ENCODE measurements at regions not wholly inside any gene's neighbourhood (a gene's known extent, or its start where the extent isn't known, plus 50 kb on each side); places are given as distances from the start of the nearest gene placed in this dataset.
"Not testable (repeated sequence)": the region's sequence is repeated elsewhere in the genome, so short reads cannot be mapped to it uniquely, and the experiment has no call there.

GRCh38 chr12:124706363-124706762, 139.0 kb upstream of the NCOR2 start:
- no peak for DNase-seq

- DNase-seq: no peak
Measured at GRCh38 chr12:124705545-124706138, 138.2 kb upstream of the NCOR2 start.

DNA sequence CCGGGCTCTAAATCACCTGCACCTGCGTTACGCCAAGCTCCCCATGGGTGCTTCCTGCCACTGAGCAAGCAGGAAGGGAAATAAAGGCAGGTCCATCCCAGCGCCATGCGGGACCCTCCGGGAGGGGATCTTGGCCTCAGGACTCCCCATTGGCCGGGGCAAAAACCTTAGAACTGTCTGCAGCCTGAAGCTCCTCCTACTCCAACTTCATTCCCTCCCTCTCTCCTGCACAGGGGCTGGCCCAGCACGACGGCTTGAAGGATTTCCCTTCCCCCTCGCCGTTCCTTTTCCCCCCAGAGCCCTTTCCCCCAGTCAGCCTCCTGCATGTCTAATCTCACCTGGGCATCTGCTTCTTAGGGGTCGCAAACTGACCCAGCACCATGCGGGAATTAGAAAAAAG, 137.2 kb upstream of the NCOR2 start:
- no peak for DNase-seq

GRCh38 chr12:124703856-124704255, 136.4 kb upstream of the NCOR2 start:
- DNase-seq: peak in 1 of 4 experiments; percentile 46

- DNase-seq: no peak
Measured at GRCh38 chr12:124702736-124703135, 135.3 kb upstream of the NCOR2 start.

- no peak for DNase-seq
Measured at GRCh38 chr12:124700810-124701592, 133.6 kb upstream of the NCOR2 start.

DNA sequence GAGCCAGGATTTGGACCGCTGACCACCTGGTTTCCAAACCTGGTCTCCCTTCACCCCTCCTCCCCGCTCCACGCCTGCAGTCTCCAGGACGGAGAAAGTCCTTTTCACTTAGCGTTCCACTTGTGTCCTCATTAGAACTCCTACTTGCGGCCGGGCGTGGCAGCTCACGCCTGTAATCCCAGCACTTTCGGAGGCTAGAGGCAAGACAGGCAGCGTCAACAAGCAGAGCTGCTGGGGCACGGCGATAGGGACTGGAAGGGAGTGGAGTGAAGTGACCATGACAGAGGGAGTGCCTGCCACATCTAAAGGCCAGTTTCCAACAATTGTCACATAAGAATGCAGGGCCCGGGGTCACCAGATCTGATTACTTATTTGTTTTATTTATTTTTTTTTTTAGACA, 132.5 kb upstream of the NCOR2 start:
- DNase-seq: no peak

GRCh38 chr12:124698998-124699305, 131.5 kb upstream of the NCOR2 start:
- DNase-seq: no peak

- no peak for DNase-seq
Measured at GRCh38 chr12:124698211-124698997, 131.0 kb upstream of the NCOR2 start.

- DNase-seq: not testable (repeated sequence)
Measured at GRCh38 chr12:124697722-124698121, 130.3 kb upstream of the NCOR2 start.

- DNase-seq: no peak
Measured at GRCh38 chr12:124696693-124697476, 129.5 kb upstream of the NCOR2 start.

GRCh38 chr12:124695861-124696260, 128.4 kb upstream of the NCOR2 start:
- DNase-seq: no peak

DNA sequence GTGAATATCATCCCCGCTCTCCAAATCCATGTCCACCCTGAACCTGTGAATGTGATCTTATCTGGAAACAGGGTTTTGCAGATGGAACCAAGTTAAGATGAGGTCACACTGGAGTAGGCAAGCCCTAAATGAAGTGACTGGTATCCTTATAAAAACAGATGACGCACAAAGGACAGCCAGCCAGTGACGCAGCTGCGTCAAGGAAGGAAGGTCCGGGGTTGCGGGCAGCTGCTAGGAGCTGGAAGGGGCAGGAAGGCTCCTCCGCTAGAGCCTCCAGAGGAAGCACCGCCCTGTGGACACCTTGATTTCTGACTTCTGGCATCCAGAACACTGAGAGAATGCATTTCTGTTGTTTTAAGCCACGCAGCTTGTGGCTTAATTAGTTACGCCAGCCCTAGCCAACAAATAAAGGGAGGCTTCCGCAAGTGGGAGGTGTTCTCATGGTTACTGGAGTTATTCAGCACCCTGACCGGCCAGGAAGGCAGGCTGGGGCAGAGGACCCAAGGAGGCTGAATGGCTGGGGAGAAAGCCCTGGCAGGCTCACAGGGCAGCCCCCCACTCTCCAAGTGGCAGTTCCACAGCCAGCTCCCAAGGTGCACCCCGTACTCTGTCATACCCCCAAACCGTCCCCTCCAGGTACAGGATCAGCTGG, 127.6 kb upstream of the NCOR2 start:
- DNase-seq: peak in 2 of 4 experiments; percentile 32 to 42

- DNase-seq: no peak
Measured at GRCh38 chr12:124694250-124694649, 126.8 kb upstream of the NCOR2 start.

- no peak for DNase-seq
Measured at GRCh38 chr12:124693111-124693723, 125.8 kb upstream of the NCOR2 start.

GRCh38 chr12:124692443-124692842, 125.0 kb upstream of the NCOR2 start:
- no peak for DNase-seq

DNA sequence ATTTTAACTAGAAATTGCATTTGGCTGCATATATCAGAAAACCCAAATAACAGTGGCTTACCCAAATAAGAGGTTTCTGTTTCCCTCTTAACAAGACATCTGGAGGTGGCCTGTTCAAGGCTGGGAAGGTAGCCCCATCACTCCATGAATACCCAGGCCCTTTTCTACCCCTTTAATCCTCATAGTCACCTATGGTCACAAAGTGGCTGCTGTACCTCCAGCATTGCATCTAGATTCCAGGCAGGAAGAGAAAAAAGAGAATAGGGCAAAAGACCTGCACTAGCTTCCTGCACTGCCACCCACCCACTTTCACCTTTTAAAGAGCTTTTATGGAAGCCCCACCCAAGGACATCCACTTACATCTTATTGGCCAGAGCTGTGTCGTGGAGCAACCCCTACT, 124.0 kb upstream of the NCOR2 start:
- no peak for DNase-seq

DNA sequence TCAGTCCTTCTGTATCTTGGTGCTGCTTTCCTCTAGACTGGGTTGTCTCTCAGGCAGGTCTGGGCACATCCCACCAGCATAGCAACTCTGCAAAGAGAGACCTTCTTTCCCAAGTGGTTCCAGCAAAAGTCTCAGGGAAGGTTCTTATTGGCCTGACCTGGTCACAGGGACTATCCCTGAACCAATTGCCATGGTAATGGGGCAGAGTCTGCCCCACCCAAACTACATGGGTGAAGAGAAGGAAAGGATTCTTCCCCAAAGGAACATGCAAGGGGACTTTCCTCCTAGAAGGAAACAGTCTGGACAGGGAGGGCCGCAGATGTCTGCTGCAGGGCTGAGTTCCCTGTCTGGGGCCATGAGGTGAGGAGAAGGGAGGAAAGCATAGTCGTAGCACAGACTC, 122.2 kb upstream of the NCOR2 start:
- peak in 3 of 4 experiments; percentile 38 to 55 (median 52) for DNase-seq

DNA sequence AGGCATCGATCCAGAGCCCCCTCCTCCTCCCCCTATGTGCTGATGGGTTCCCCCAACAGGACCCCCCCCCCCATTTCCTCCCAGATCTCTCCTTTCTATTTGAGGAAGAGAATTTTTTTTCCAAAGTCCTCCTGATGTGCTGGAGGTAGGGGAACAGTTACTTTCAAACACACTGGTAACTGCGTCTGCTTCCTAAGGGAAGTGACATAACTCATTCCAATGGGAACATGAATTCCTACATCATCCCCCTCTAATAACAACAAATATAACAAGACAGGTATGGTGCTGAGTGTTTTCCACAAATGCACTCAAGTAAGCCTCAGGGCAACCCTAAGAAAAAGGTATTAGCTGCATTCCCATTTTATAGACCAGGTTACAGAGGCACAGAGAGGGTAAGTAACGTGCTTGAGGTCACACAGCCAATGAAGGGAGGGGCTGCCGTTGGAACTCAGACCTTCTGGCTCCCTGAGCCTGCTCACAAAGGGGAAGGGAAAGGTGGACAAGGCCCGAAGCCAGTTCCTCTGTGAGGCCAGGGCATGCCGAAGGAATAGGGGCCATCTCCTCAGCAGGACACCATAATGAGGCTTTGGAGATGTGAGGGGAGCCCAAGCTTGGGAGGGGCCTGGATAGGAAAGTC, 121.1 kb upstream of the NCOR2 start:
- DNase-seq: peak in 2 of 4 experiments; percentile 42 to 49

DNA sequence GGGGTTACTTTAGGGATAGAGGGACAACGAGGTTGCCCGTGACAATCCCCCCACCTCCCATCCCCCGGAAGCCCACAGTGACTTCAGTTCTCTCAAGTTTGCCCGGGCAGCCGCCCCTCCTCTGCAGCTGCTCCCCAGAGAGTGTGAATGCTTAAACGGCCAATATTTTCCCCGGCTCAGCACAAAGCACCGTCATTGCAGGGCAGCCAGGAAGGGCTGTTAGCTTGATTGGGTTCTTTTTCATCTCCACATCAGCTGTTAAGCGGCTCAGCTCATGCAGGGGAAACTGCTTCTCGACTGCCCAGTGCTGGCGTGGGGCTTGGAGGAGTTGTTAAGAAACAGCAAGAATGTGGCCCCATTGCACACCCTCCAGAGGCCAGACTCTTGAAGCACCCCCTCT, 120.5 kb upstream of the NCOR2 start:
- peak; percentile 53 to 69 (median 66) for DNase-seq

- DNase-seq: peak in 1 of 4 experiments; percentile 26
Measured at GRCh38 chr12:124687174-124687902, 119.9 kb upstream of the NCOR2 start.

Data from suppressor macrophage (primary cell).